ENCODE measurements at regions not wholly inside any gene's neighbourhood (a gene's known extent, or its start where the extent isn't known, plus 50 kb on each side); places are given as distances from the start of the nearest gene placed in this dataset.

DNA sequence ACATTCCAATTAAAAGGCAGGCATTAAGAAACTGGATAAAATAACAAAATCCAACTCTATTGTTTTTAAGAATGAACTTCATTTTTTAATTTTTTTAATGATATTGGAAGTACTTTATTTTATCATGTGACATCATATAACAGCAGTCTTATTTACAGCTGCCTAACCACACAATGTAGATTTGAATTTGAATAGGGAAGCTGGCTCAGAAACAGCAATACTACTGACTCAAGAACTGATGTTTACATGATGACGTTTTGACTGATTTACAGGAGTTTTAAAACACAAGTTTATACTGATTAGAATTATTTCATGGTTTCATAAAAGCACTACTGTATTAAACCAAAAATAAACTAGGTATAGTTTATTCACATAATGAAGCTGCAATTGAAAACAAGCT is 348.7 kb upstream of the NR5A2 start:
- TF ChIP-seq, protein P1, sequence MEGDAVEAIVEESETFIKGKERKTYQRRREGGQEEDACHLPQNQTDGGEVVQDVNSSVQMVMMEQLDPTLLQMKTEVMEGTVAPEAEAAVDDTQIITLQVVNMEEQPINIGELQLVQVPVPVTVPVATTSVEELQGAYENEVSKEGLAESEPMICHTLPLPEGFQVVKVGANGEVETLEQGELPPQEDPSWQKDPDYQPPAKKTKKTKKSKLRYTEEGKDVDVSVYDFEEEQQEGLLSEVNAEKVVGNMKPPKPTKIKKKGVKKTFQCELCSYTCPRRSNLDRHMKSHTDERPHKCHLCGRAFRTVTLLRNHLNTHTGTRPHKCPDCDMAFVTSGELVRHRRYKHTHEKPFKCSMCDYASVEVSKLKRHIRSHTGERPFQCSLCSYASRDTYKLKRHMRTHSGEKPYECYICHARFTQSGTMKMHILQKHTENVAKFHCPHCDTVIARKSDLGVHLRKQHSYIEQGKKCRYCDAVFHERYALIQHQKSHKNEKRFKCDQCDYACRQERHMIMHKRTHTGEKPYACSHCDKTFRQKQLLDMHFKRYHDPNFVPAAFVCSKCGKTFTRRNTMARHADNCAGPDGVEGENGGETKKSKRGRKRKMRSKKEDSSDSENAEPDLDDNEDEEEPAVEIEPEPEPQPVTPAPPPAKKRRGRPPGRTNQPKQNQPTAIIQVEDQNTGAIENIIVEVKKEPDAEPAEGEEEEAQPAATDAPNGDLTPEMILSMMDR (IDR thresholded peaks at IDR 0.05), result no peak
- TF ChIP-seq POLR2A (IDR thresholded peaks at IDR 0.05), result no peak
